SU-DHL-6 (cell line): ENCODE measurements at regions not wholly inside any gene's neighbourhood (a gene's known extent, or its start where the extent isn't known, plus 50 kb on each side); places are given as distances from the start of the nearest gene placed in this dataset.

Source experiments
- CTCF ChIP-seq: fragments of 200-600 bp; sonication (generic); IDR thresholded peaks from one replicate; pipeline ENCODE4 v1.5.1; 2017; ENCODE audit warnings: antibody characterized with exemption, mild to moderate bottlenecking, low read length, moderate library complexity; ENCODE audit not compliant: insufficient read depth, poor library complexity, severe bottlenecking
- EZH2phosphoT487 ChIP-seq: fragments of 200-600 bp; sonication (generic), shearing (Covaris generic); conservative IDR thresholded peaks from 2 replicates; pipeline ENCODE4 v1.6.1; 2018; ENCODE audit warnings: mild to moderate bottlenecking, antibody characterized with exemption, low read length, moderate library complexity, mixed read lengths

DNA sequence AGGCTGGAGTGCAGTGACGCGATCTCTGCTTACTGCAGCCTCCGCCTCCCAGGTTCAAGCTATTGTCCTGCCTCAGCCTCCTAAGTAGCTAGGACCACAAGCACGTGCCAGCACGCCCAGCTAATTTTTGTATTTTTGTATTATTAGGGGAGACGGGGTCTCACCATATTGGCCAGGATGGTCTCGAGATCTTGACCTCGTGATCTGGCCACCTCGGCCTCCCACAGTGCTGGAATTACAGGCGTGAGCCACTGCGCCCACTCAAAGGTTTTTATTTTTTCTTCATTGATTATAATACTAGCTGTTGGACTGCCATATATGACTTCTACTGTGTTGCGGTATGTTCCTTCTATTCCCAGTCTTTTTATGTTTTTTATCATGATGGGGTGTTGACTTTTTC lies 569.7 kb upstream of the SLITRK6 start:
- TF ChIP-seq CTCF (no peak), EZH2phosphoT487 (no peak)
